ENCODE measurements at regions not wholly inside any gene's neighbourhood (a gene's known extent, or its start where the extent isn't known, plus 50 kb on each side); places are given as distances from the start of the nearest gene placed in this dataset.

DNA sequence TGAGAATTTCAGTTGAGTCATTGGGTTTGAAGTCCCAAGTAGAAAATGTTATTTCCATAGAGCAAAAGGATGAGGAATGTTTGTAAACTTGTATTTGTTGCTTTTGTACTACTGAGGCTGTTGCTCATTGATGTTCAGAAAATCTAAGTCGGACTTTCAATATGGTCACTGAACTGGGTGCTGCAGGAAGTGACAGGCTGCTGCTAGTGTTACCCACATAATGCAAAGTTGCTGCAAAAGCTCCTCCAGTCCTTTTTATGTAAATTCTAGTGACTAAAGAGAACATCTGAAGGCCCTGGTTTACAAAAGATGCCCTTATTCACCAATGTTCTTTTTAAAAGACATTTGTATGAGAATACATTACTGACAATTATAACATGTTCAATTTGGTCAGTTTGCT is 131.1 kb upstream of the FAM98A start:
- no peak for TF ChIP-seq POLR2A (IDR thresholded peaks at IDR 0.05)
- TF ChIP-seq, protein P1, sequence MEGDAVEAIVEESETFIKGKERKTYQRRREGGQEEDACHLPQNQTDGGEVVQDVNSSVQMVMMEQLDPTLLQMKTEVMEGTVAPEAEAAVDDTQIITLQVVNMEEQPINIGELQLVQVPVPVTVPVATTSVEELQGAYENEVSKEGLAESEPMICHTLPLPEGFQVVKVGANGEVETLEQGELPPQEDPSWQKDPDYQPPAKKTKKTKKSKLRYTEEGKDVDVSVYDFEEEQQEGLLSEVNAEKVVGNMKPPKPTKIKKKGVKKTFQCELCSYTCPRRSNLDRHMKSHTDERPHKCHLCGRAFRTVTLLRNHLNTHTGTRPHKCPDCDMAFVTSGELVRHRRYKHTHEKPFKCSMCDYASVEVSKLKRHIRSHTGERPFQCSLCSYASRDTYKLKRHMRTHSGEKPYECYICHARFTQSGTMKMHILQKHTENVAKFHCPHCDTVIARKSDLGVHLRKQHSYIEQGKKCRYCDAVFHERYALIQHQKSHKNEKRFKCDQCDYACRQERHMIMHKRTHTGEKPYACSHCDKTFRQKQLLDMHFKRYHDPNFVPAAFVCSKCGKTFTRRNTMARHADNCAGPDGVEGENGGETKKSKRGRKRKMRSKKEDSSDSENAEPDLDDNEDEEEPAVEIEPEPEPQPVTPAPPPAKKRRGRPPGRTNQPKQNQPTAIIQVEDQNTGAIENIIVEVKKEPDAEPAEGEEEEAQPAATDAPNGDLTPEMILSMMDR (IDR thresholded peaks at IDR 0.05): no peak

Measured in uterus (tissue), 2 donors.